ENCODE measurements at regions not wholly inside any gene's neighbourhood (a gene's known extent, or its start where the extent isn't known, plus 50 kb on each side); places are given as distances from the start of the nearest gene placed in this dataset.

DNA sequence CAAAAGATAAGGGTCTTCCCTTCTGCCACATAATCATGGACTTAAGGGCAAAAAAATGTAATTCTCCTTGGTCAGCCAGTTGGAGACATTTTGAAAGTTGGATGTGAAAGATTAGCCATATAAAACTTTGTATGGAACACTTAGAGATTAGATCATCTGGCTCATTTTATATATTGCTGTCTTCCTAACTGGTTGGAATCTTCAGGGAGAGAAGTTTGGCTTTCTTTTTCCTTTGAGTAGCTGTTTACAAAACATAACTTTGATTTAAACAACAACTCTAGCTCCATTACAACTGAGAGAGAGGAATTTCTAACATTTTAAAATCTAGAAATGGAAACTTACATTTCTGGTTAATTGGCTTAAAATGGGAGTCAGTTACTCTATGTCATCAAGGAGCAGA is 132.7 kb downstream of the RDH14 start:
- TF ChIP-seq, protein P1, sequence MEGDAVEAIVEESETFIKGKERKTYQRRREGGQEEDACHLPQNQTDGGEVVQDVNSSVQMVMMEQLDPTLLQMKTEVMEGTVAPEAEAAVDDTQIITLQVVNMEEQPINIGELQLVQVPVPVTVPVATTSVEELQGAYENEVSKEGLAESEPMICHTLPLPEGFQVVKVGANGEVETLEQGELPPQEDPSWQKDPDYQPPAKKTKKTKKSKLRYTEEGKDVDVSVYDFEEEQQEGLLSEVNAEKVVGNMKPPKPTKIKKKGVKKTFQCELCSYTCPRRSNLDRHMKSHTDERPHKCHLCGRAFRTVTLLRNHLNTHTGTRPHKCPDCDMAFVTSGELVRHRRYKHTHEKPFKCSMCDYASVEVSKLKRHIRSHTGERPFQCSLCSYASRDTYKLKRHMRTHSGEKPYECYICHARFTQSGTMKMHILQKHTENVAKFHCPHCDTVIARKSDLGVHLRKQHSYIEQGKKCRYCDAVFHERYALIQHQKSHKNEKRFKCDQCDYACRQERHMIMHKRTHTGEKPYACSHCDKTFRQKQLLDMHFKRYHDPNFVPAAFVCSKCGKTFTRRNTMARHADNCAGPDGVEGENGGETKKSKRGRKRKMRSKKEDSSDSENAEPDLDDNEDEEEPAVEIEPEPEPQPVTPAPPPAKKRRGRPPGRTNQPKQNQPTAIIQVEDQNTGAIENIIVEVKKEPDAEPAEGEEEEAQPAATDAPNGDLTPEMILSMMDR (IDR thresholded peaks at IDR 0.05): no peak
- TF ChIP-seq POLR2A (IDR thresholded peaks at IDR 0.05): no peak
